GM18867 (cell line): ENCODE measurements at regions not wholly inside any gene's neighbourhood (a gene's known extent, or its start where the extent isn't known, plus 50 kb on each side); places are given as distances from the start of the nearest gene placed in this dataset.
"Not testable (repeated sequence)": the region's sequence is repeated elsewhere in the genome, so short reads cannot be mapped to it uniquely, and the experiment has no call there.

Experiments
- ATAC-seq: cut with Tn5 transposase; IDR thresholded peaks from one replicate; pipeline ENCODE4 v1.9.1; 2021; ENCODE audit warnings: mild to moderate bottlenecking, moderate library complexity; ENCODE audit not compliant: unreplicated experiment

DNA sequence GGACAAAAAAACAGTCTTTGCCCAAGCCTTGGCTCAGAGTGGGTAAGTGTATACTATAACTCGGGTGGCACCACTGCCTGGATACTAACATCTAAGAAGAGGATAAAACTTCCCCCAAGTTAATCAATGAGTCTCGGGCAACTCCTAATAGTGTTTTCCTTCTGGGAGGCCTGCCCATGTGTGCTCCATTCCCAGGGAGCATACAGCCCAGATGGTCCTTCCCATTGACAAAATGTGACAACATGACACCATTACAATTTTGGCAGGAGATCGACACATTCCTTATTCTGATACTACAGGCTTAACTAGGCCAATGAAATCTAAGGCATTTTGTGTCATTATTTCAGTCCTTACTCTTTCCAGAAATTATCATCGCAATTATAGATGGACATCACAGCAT, 52.7 kb upstream of the CRIM1 start:
- no peak for ATAC-seq

DNA sequence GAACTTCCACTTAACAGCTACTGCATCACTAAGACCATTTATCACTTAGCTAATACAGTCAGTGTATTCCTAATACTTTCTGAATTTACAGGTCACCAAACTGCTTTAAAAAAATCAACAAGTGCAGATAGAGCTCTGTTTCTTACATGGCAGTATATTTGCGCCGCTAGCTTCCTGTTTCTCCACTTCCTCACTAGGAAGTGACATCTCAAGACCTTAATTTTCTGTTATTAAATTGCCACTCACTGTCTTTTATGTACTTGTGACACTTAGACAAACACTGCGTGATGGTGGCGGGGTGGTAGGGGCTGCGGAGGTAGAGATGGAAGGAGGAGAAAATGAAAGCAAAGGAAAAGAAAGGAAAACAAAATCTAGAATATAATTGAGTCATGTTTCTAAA, 53.7 kb upstream of the CRIM1 start:
- ATAC-seq, result no peak

DNA sequence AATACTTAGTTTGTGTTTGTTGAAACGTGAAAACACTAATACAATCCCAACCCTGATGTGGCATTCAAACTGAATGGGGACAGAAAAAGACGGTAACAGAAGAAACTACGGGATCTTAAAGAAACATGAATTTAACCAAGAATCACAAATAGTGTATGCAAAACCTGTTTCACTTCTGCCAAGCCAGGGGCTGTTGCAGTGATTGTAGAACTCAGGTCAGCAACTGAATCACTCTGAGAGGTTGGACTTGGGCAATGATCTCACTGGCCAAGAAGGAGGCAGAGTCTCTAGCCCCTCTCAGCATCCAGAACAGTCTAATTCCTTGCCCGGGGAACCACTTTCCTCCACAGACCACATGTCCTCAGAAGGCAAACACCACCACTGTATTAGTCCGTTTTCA, 54.9 kb upstream of the CRIM1 start:
- peak; percentile 76 for ATAC-seq

DNA sequence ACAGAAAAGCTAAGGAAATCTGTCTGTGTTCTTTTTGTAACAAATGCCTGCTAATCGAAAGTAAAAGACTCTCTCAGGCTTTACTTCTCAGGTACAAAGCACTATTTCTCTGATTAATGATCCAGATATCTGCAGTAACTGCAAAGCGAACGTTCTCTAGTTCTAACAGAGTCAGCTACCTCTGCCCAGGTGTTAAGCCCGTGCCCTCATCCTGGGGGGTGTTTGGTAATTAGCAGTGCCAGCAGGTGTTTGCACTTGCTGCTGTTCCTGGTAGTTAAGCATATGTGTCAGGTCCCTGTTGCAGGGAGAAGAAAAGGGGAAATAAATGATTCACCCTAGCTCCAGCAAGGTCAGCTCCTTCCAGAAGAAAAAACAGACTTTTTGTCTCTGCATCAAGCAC, 58.8 kb upstream of the CRIM1 start:
- no peak for ATAC-seq

DNA sequence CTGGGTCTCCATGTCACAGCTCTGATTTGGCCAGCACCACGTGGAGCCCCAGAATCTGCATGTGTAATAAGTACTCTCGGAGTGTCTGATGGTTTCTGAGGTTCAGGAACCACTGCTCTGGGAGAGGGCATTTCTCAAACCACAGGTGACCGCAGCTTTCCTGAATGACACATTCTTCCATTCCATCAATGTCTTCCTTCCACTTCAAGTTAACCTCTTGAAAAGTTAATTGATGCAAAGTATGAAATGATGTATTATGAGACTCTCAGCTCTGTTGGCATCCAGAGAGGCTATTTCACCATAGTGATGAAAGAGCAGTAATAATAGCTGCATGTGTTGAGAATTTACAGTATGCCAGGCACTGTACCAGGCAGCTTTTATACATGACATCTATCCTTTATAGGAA, 61.3 kb upstream of the CRIM1 start:
- no peak for ATAC-seq

DNA sequence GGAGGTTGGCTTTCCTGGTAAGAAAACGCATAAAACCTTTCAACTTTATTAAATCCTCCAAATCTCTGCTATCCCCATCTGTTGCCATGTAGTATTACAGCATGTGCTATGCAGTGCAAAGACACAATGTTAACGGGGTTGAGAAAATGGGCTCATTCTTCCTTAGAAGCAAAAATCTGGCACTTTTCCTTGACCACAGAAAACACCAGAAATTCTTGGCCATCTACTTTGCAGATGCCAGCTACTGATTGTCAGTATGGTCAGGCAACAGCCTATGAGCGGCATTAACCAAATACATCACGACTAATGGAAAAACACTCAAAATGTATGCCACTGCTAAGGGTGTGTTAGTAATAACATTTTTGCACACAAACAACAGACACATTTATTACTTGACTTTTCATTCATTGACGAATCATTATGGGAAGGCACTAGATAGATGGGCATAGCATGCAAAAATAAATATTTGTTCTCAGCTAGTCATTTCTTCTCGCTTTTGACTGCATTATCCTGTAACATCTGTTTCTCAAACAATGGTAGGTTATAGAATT, 65.2 kb upstream of the CRIM1 start:
- ATAC-seq, result no peak

DNA sequence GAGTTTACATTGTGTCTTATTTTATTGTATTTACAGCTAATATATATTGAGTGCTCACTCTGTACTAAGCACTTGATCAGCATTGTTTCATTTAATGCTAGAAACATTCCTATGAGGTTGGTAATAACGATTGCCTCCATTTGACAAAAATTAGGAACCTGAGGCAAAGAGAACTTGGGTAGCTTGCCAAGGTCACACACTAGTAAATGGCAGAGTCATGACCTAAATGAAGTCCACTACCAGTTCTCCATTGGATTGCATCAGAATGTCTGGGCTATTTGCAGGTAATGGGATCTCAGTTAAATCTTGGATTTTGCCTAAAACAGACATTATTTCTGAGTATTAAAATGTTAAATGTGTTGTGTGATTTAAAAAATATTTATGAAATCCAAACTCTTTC, 65.8 kb upstream of the CRIM1 start:
- no peak for ATAC-seq

DNA sequence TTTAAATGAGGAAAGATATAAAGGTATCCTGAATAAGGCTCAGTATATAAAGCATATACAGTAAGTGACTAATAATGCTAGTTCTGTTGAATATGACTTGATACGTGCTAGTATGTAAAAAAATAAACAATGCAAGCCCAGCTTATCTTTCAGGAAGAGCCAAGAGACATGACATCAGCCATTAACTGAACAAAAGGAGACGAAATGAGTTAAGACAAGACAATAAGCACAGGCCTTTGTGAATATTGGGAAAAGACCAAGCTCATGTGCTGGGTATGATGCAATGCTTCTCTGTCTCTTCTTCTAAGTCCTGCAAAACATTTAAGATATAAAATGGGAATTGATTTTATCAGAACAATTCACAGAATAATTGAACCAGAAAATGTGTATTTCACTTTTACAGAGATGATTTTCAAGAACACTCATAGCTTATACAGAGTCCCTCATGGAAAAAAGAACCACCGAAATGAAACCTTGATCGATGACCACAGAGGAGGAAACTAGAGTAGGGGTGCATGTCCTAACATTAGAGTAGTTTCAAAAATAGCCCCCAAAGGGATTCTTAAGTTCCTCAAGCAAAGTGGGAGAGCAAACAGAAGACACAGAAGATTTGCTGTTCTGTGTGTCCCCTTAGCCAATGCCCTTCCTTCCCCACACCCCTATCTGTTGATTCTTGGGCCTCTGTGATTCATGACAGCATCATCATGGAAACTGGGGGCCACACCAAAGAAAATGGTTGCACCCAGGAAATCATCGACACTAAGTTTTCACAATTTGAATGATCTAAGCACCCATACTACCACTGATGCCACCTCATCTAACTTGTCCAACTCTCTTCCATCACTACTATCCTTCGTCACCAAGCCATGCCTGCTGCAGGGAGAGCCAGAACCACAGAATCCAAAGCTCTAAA, 68.0 kb upstream of the CRIM1 start:
- ATAC-seq, result peak; percentile 60

DNA sequence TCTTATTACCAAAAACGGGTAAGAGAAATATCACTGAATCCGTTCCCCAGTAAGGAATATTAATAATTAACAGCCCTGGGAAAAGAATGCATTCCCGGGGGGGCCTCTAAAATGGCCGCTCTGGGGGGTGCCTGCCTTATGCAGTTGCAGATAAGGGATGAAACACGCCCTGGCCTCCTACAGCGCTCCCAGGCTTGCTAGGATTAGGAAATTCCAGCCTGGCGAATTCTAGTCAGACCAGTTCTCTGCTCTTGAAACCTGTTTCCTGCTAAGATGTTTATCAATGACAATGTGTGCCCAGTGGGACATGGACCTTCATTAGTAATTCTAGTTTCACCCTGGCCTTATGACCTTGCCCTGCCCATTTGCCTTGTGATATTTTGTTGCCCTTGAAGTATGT, 76.1 kb upstream of the CRIM1 start:
- not testable (repeated sequence) for ATAC-seq

DNA sequence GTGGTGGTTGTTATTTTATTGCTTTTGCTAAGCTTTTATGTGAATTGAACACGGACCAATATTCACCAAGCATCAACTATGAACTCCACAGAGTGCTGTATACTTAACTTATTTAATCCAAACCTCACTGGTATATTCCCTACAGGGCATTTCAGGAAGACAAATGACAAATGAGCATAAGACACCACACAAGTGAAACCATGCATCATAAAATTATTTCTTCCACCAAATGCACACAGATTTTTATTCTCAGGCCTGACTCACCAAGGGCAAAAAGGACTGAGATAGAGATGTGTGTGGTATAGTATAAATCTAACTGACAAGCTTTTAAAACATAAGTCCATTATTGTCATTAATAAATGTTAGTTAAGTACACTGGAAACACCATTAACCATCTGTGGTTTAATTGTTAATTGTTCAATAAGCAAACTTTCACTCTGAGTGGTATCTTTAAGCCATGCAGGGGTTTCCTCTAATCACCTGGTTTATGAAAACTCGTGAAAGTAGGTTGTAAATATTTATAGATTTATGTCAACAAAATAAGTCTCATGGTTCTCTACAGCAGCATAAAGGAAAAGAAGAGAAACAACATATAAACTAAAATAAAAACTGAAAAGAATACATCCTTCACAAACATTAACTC, 77.6 kb upstream of the CRIM1 start:
- ATAC-seq, result no peak

DNA sequence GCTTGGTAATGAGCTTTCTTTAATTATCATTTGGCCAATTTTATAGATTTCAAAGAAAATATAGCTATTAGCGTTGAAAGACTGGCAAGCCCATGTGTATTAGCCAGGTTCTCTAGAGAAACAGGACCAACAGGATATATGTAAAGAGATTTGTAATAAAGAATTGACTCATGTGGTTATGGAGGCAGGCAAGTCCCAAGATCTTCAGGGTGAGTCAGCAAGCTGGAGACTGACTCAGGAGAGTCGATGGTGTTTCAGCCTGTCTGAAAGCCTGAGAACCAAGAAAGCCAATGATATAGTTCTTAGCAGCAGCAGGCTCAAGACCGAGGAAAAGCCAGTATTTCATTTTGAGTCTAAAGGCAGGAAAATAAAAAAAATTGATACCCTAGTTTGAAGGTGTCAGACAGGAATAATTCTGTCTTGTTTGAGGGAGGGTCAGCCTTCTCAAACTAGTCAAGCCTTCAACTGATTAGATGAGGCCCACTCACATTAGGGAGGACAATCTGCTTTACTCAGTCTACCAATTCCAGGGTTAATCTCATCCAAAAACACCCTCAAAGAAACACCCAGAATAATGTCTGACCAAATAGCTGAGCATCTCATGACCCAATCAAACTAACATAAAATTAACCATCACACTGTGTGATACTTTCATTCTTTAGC, 78.3 kb upstream of the CRIM1 start:
- peak; percentile 46 for ATAC-seq

DNA sequence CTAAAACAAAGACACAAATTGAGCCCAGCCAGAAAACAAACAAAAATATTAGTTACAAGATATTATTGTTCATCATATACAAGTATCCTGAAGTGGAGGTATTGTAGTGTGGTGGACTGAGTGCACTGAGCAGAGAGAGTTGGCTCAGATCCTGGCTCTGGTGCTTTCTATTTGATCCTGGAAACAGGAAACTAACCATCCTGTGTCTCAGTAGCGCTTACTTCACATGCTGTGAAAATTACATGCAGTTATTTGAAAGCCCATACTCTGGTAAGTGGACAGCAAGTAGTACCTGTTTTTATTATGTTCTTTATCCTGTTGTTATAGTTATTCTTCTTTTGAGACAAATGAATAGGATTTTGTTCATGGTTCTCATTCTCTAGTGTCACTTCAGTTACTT, 84.3 kb upstream of the CRIM1 start:
- ATAC-seq, result no peak

DNA sequence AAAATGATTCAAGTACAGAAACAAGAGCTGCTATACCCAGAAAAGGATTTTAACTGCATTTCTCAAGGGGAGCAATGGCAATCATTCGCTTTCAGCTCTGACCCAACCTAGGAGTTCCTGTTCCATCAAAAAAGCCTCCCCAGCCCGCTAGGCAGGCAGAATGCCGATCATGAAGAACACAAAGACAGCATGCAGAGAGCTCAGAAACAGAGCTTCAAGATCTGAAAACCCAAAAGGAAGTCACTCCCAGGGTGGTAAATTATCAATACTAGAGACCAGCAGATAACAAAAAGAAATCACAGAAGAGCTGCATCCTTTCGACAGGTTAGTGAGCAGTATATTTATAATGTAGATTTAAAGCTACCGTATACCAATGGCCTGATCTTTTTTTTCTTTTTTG, 84.8 kb upstream of the CRIM1 start:
- ATAC-seq, result no peak

DNA sequence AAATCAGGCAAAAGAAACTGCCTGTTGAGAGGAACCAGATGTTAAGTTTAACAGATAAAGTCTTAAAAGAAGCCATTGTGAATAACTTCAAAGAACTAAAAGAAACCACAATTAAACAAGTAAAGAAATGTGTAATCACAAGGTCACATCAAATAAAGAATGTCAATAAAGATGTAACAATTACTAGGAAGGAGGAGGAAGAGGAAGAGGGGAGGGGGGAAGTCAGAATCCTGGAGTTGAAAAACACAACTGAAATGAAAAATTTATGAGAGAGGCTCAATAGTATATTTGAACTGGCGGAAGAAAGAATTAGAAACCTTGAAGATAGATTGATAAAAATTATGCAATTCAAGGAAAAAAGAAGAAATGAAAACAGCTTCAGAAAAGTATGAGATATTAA, 88.4 kb upstream of the CRIM1 start:
- no peak for ATAC-seq

DNA sequence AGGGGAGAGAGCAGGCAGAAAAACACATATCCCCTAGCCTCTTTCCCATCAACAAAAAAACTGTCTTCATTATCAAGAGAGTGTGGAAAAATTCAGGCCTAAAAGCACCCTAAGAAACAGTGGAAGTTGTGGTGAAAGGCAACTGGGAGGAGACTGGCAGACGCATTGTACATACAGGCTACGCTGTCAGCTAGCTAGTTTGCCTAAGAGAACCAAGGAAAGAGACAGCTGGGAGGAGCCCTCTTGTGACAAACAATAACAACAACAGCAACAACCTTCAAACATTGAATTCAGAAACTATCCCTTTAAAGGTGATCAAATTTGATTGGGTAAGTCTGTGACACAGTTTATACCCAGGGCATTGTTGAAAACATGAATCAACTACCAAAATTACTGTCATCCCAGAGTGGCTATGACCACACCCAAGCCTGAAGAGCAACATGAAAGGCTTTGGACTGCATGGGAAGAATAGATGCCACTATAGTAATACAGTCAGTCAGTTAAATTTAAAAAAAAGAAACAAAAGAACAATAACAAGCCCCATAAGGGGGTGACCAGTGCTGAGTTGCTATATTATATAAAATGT, 88.9 kb upstream of the CRIM1 start:
- peak; percentile 62 for ATAC-seq

DNA sequence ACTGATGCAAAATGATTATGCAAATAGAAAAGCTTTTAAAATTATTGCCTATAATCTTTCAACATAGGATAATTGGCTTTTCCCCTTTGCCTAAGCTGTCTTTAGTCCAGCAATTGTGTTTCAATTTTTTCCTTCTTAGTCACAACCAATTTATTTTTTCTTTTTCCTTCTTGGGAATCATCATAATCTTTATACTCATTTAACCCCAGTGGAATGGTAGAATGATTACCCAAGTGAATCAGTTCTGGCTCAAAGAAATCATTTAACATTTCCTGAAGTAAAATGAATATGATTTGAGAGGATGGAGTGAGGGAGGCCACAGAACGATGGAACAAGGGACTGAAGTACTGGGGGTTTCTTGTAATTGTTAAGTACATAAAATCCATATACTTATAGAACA, 93.0 kb upstream of the CRIM1 start:
- no peak for ATAC-seq

DNA sequence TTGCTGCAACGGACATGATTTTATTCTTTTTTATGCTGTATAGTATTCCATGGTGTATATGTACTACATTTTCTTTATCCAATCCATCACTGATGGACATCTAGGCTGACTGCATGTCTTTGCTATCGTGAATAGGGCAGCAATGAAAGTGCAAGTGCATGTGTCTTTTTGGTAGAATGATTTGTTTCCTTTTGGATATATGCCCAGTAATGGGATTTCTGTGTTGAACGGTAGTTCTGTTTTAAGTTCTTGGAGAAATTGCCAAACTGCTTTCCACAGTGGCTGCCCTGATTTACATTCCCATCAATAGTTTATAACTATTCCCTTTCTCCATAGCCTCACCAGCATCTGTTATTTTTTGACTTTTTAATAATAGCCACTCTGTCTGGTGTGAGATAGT, 99.7 kb upstream of the CRIM1 start:
- ATAC-seq, result no peak

DNA sequence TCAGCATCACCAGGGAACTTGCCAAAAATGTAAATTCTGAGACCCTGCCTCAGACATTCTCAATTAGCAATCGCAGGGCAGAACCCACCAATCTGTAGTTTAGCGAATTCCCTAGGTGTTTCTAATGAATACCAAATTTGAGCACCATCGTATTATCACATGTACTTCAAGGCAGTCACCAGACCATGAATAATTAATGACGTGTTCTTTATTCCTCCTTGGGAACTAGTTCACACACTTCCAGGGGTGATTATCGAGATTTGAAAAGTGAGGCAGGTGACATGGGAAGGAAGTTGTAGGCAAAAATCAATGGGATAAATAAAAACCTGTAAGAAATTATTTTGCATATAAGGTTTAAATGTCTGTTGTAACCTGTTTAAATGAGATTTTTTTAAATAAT, 102.5 kb upstream of the CRIM1 start:
- no peak for ATAC-seq

DNA sequence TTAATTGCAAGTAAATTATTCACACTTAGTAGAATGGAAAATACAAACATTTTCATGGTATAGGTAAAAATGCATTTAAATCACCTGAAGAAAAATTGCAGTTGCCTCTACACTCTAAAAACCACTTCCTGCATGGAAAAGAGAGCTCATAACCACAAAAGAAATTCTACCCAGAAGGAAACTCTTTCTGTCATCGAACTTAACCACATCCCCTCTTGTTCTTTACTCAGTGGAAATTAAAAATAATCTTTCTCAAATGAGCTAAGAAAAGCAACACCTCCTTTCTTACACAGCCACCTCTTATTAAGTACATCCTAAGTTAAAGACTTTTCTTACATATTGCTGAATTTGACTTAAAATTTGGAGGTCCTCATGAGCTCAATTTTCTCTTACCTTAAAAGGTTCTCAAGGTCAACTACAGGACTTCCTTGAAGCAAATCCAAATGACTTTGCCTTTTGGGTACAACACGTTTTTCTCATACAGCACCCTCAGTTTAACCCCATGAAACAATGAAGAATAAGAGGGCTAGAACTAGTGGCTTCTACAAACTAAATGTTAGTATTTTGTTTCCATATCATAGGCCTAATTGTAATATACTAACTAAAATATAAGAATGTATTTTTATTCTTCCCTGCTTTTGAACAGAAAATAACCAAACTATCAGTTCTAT, 109.1 kb upstream of the CRIM1 start:
- ATAC-seq, result peak; percentile 88

DNA sequence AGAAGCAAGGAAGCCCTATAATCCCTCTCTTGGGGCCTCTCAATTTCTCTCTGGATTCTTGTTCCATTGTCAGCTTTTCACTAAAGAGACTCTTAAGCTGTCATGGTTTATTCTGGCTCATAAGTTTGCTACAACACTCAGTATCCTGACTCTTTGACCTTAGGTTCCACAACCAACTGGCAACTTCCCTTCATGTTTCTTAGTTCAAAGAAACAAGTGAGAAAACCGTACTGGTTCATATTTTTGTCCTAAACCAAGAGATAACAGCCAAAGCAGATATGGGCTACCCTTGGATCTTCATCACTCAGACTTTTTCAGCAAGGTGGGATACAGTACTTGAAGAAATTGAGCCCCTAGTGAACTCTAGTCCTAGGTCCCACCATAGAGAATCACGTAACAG, 109.9 kb upstream of the CRIM1 start:
- no peak for ATAC-seq

DNA sequence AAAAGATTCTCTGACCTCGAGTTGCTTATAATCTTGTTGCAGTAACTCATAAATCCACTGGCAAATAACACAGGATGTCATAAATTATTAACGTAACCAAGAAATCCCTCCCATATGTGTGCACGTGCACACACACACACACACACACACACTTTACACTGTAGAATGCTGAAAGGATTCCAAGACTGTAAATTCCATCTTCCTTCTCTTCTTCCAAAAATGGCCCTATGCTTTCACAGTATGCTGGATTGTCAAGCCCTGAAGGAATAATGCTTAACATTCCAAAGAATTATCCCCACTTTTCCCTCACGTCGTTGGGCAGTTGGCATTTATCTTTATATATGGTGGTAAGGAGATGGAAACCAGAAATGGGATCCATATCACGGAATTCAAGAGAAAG, 117.5 kb upstream of the CRIM1 start:
- no peak for ATAC-seq
